CD4-positive, alpha-beta T cell treated with Interleukin-4 for 4 hours (primary cell): ENCODE measurements at regions not wholly inside any gene's neighbourhood (a gene's known extent, or its start where the extent isn't known, plus 50 kb on each side); places are given as distances from the start of the nearest gene placed in this dataset.

ENCODE experiments used
- DNase-seq: peaks from one replicate; pipeline ENCODE4 v3.0.0-alpha.2; 2020

DNA sequence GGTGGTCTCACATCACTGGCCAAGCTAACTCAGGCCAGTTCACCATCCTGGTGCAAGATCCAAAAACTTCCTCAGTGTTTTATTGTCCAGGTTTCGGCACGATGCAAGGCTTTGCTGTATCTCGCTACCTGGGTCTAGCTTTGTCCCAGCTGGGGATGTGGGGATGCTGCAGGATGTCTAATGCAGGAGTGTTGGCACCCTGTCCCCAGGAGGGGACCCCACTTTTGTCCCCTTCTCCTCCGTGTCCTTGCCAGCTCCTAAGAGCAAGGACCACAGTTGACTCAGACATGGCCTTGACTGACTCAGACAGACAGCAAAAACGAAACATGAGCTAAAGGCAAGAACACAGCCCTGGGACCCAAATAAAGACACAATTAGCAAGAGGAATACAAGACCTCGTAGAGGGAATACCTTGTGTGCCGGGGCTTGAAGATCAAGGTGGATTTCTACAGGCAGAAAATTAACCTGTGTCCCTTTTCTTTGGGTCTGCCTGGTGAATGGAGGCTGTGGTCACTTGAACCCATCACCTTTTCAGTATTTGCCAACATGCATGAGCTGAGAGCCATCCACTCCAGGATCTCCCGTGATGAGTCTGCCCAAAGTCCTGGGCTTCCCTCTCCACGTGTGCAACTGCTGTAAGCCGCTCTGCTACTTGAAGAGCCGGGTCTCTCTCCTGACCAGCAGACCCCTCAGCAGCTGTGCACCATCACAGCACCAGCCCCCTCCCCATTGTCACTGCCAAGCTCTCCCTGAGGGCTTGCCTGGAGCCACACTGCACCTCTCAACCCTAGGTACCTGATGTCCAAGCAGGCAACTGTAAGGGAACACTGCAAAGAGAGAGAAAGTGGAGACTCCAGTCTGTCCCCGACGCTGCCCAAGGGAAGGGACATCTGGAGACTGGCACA is 149.5 kb upstream of the ZNF507 start:
- no peak for DNase-seq

DNA sequence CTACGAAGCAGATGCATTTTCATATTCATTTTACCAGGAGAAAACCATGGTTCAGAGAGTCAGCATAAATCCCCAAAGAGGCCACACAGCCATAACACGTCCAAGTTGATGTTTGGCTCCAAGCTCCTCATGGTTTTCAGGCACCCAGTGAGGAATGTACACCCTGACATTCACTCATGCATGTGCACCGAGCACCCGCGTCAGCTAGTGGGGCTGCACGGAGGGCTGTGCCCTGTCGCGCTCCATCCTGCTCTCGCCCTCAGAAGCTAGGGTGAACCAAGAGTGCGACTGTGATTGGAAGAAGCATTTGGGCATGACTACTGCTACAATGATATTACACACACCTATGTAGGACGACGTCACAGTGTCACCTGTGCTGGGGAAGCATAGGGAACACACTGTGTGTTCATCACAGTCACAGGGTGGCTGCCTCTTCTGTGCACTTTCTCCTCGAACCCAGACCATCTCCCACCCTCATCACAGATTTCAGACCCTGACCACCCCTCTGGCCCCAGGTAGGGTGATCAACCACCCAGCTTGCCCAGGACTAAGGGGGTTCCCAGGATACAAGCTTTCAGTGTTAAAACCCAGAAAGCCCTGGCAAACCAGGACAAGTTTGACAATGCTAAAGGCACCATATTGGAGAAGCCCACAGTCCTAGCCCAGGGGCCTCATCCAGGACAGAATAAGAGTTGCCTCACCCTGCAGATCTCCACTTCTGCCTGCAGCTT is 148.6 kb upstream of the ZNF507 start:
- DNase-seq: no peak

DNA sequence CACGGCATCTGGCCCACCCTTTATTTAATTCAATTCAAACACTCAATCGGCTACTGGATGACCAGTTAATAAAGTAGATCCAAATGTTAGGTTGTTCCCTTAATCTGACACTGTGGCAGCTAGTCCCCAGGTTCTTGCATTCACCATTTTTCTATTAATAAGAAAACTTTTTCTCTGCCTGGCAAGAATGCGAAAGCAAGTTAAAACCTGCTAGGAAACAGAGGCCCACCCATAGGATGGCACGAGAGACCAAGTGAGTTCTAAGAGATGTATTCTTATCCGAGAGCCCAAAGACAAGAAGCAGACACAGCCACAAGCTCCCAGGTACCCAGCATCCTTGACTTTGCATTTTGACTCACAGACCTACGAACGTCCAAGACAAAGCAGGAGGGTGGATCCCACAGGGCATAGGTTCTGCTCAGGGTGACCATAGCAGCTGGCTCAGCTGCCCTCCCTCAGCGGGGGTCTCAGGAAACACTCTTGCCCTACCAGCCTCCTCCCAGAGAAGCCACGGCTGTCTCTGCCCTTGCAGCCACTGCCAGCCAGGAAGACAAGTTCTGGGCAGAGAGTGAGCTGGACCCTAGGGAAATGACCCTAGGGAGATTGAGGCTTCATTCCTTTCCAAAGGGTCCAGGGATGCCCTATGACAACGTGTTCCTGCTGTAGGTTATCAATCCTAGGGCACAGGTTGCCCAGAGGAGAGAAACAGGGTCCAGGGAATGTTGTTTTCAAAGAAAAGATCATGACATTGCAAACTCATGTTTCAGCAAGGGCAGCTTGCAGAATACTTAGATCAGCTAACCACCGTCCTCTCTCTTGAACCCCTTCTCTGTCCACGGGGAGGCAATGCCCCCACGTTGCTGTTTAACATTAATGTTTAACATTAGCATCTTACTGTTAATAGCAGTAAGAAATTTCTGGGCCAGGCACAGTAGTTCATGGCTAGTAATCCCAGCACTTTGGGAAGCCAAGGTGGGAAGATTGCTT is 147.2 kb upstream of the ZNF507 start:
- no peak for DNase-seq

DNA sequence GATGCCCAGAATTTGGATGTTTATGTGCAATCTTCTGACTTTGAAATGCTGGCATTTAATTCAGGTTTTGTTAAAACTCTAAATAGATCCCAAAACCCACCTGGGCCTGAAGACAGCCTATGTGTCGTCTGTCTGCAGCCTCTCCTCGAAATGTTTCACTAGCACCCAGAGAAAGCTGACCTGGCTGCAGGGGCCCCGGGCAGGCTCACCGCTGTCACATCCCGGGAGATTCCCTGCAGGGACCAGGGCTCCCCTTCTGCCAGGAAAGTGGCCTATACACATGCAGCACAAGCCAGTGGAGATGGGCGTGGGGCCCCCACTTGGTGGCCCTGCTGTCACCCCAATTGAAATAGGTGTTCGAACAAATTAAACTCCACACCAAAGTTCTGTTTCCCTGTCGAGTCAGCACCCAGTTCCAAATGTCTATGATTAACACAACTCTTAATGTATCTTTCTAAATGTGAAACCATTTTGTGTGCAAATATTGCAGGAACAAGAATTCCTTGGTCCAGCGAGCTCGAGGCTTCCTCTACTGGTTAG is 145.8 kb upstream of the ZNF507 start:
- no peak for DNase-seq

DNA sequence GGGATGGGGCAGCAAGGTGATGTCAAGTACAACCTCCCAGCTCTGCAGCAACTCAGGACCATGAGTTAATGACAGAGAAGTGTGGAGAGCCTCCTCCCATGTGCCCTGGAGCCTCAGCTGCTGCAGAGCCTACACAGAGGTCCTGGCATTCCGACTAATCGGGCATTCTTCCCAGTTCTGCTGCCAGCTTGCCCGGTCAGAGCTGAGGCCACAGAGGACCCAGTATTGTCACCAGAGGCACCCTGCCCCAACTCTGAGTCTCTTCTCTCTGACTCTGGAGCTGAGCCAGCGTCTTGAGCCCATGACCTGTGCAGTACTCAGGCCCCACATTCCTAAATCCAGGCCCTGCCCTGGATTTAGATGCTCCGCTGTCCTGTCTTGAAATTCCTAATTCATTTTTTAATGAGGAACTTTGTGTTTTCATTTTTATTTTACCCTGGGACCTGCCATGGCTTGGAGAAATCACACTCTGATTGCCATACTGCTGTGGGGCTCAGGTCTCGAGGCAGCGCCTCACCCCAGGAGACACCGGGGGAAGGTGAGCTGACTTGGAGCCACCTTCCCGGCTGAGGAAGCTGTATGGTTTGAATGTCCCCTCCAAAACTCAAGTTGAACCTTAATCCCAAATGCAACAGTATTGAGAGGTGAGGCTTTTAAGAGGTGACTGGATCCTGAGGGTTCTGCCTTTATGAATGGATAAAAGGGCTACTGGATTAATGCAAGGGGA is 144.9 kb upstream of the ZNF507 start:
- no peak for DNase-seq

DNA sequence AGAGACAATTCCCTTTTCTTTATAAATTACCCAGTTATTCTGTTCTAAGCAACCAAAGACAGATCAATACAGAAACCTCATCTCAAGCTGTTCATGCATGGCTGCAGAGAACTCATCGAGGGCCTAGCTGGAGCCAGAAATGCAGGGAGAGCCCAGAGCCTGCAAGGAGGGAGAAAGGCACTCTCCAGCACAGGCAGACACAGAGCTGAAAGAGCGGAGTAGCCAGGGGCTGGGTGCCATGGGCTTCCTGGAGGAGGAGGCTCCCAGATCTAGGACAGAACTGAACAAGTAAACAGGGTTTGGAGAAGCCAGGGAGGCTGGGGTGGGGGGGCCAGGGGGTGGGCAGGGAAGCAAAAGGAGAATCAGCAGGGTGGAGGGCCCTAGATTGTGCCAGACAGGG is 144.2 kb upstream of the ZNF507 start:
- DNase-seq: no peak

DNA sequence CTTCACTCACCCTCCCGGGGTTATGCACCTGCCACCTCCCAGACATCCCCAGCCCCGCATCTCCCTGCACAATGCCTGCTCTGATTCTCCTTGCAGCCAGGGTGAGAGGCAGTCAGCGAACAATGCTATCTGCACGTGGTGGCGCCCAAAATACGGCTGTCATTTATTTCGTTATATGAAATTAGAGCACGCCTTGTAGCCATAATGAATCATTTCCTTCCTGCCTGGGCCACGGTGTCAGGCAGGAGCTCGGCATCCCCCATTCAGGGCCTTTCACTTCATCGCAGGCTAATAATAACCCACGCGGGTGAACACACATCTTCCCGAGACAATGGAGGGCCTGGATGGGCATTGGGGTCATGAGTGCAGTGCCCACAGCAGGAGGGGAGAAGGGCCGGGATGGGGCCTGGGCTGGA is 143.8 kb upstream of the ZNF507 start:
- no peak for DNase-seq

DNA sequence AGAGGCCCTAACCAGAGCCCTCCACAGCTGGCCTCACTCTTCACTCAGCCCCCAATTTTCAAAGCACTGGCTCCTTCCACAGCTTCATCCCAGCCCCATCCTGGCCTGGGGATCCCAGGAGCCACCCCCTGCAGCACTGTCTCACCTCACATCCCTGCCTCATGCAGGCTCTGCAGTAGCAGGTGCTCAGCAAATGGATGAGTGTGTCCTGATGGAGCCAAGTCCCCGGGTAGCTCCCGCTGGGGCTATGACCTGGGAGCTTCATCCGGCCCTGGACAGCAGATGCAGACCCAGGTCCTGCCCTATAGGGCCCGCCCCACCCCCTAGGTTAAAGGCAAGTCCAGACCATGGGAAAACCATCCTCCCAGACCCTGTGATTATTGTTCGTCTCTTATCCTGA is 143.2 kb upstream of the ZNF507 start:
- DNase-seq: no peak

DNA sequence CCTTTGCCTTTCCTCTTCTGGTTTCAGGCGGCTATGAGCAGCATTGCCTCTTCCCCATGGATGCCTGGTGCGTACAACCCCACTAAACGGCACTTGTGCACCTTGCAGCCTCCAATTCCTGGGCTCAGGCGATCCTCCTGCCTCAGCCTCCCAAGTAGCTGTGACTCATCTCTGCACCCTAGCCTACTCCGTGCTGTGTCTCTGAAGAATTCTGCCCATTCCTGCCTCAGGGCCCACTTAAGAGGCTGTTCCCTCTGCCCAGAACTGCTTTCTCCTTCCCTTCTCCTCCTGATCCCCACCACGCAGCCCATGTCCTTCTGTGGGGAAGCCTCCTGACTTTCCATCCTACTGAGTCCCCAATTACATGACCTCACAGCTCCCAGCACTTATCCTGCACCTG is 142.2 kb upstream of the ZNF507 start:
- DNase-seq: no peak

DNA sequence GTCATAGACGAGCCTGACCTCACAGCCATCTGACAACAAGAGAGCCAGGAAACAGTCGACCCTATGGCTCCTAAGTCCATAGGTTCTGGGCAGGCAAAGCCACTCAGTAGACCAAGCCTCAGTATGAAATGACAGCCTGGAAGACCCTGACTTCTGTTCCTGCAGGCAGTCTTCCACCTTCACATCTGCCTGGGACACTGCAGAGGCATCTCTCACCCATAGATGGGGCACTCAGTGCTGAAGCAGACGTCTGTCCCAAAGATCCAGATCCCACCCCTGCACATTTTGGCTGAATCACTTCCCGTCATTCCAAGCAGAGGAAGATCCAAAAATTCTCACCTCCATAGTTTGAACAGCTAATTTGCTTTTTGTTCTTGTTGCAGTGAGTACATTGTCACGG is 139.3 kb upstream of the ZNF507 start:
- DNase-seq: no peak

DNA sequence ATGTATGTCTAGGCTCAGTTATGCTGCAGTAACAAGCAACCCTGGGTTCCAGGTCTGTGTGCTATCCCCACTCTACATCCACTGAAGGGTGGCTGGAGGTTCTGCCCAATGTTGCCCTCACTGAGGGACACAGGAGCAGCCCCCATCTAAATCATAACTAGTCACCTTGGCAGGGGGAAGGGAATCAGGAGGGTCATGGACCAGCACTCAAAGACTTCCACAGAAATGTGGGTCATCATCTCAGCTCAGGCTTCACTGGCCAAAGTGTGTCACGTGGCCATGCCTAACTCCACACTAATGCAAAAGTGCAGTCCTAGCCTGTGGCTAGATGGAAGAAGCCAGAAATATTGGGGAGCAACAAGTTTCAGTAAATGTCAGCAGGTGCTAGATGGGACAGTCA is 137.3 kb upstream of the ZNF507 start:
- DNase-seq: no peak

DNA sequence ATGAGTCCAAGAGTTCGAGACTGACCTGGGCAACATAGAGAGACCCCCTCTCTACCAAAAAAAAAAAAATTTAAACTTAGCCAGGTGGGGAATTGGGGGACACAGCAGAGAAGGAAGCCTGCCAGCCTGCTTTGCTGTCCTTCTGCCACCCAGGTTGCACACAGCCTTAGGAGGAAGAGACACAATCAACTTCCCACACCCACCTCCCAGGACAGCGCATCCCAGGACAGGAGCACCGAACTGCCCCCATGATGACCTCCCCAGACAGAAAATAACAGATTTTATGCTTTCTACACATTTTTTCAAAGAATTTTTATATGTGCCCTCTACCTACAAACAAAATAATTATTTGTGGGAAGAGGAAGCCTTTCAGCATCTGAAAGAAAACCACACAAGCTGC is 126.0 kb upstream of the ZNF507 start:
- DNase-seq: no peak

DNA sequence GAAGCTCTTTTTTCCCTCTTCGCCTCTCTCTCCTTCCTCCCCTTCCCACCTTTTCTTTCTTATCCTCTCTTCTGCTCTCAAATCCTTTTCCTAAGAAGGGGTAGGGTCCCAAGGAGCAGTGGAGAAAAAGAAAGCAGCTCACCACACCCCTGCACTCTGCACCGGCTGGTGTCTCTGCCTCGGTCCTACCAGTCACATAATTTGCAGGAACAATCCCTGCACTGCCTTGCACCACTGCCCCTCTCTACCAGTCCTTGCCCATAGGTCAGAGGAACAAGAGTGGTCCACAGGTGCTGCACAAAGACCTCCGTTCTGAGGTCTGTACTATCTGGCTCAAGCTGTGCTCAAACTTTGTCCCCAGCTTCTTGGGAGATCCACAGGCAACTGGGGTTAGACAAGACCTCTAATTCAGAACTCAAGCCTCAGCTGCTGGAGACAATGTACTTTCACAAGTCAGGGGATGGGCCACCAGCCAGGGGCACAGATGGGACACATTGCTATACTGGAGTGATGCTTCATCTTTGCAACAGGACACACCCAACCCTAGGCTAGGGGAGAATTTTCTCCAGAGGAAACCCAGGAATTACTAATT is 125.4 kb upstream of the ZNF507 start:
- no peak for DNase-seq

DNA sequence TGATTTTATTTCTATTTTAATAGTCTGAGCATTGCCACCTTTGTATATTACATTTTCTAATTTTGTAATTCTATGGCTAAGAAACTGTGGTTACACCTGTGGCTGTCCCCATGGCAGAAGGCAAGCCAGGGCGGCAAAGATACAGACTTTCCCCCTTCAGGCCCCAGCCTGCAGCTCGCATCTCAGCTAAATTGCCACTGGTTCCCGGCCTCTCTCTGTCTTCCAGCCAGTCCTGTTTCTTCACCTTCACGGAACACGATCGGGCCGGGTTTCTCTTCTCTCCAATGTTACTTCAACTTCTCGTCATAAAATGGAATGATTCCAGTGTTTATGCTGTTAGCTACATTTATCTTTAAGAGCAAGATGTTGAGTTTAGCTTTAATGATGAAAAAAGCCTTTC is 124.5 kb upstream of the ZNF507 start:
- no peak for DNase-seq

DNA sequence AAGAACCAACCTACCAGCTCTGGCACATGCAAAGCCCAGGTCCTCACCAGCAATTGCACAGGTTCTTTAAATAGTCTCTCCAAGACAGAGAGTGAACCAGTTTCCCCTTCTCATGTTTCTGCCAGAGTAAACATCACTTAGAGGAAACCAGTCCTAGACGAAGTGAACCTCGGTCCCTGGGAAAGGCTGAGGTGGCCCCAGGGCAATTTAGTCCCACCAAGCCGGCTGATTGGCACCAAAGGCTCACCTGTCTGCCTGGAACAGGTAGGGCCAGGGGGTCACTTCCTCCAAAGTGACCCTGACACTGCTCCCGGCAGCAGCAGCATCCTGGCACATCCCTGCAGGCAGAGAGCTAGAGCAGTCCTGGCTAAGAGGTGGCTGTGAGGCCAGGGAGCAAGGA is 122.9 kb upstream of the ZNF507 start:
- no peak for DNase-seq

DNA sequence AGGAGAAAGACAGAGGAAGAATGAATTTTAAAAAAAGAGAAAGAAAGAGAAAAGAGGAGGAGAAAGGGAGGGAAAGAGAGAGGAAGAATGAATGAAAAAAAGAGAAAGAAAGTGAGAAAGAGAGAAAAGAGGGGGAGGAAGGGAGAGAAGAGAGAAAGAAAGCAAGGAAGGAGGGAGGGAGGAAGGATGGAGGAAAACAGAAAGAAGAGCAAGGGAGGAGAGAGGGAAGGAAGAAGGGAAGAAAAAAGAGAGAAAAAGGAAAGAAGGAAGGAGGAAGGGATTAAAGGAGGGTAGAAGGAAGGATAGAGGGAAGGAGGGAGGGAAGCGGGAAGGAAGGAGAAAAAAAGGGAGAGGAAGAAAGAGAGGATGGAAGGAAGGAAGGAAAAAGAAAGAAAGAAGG is 122.3 kb upstream of the ZNF507 start:
- no peak for DNase-seq

DNA sequence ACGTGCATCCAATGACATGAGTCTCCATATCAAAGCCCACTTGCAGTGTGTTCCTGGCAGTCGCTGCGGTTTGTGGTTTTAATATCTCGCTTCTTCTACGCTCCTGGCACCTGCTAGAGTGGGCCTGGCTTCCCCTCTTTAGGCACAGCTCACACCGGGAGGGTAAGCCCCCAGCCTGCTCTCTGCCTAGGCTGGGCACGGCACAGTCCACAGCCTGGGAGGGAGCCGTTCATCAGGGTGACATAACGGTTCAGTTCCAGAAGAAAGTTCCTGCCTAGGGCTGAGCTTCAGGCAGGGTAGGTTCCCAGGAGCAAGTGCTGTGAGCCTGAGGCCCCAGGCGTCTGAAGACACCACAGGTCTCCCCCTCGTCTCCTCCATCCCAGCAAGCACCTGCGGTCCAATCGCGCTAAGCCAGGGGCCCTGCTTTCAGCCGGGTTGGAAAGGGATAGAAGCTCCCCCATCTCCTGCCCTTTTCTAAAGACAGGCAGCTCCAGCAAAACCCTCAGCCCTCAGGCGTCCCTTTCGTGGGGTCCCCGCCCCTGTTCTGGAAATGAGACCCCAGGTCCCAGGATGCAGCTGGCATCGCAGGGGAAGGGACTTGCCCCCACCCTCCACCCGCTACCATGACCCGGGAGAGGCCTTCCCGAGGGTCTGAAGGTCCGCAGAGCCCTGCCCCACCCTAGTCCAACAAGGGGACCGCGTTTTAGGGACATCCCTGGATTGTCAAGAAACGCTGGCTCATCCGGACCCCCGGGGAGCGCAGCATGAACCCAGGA is 121.6 kb upstream of the ZNF507 start:
- DNase-seq: no peak

DNA sequence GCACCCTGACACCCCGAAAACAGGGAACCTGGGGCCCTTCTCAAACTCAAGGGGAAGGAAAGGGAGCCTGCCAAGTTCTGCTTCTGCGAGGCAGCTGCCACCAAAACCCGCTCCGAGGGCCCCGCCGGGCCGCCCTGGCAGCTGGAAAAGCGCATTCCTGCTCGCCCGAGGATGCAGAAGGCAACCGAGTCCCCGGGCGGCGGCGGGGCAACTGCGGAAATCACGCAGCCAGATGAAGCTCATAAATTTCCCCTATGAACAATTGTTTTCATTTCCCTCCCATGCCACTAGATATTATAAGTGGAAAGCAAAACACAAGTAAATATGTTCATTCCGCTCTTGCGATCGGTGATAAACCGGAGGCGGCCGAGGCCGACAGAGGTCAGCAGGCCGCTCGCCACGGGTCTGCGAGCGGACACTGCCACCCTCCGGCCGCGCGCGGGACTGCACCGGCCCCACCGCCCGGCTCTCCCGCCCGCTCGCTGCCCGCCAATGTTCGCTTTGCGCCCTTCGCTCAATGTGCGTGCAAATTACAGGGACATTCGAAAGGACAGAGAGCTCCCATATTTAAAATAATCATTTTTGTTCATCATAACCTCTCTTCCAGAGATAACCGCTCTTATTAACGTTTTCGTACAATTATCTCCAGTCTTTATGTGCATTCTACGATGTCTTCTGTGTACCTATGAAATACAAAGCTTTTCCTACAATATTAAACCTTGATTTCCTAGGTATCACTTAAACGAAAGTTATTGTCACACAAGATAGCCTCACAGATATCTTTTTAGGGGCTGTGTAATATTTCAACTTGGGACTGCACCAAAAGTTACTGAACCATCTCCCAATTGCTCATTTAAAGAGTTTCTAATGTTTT is 120.8 kb upstream of the ZNF507 start:
- peak; percentile 10 for DNase-seq

DNA sequence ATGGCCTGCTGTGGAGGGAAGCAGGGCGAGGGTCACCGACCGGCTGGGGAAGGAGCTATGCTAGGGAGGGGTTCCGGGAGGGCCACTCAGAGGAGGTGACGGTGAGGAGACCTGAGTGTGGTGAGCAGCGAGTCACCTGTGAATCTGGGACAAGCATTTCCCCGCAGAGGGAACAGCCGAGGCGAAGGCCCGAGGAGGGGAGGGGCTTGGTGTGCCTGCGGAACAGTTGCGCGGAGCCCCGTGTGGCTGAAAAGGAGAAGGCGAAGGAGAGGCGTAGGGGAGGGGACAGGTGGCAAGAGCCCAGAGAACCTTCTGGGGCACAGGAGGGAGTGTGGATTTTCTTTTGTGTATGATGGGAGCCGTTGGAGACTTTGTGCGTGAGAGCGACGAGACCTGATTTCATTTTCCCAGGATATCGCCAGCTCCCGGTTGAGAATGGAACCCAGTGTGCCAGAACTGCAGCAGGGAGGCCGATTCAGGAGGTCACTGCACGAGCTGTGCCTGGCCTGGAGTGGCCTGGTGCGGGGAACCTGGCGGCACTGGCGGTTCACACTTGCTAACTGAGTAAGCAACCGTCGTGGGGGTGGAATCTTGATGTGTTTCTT is 117.7 kb upstream of the ZNF507 start:
- no peak for DNase-seq
